ENCODE measurements at regions not wholly inside any gene's neighbourhood (a gene's known extent, or its start where the extent isn't known, plus 50 kb on each side); places are given as distances from the start of the nearest gene placed in this dataset.

- TF ChIP-seq EZH2phosphoT487 (IDR thresholded peaks at IDR 0.05; ENCODE audit: borderline replicate concordance, low read depth, low read length) = no peak
- TF ChIP-seq CTCF (conservative IDR thresholded peaks at IDR 0.05; ENCODE audit: low read length) = no peak
- Histone ChIP-seq H3K79me2 (ENCODE audit: insufficient read depth, low read depth, low read length) (no peaks in the 10 kb centered on the region), H4K20me1 (ENCODE audit: insufficient read depth, low read length) (no peaks in the 10 kb centered on the region), H3K4me2 (ENCODE audit: low read length) (no peak overlapping the region), H3K9me3 (ENCODE audit: low read length) (no peaks in the 10 kb centered on the region), H3K9me2 (ENCODE audit: insufficient read depth, low read length) (no peaks in the 10 kb centered on the region), H3K36me3 (ENCODE audit: insufficient read depth, low read length) (no peaks in the 10 kb centered on the region), H3K4me3 (ENCODE audit: low read depth, low read length, poor library complexity, severe bottlenecking) (no peak overlapping the region), H3K27ac (ENCODE audit: low read depth, low read length, poor library complexity, severe bottlenecking) (no peak overlapping the region), H2AFZ (ENCODE audit: low read length) (no peak overlapping the region), H3K4me1 (ENCODE audit: insufficient read depth, low read length, poor library complexity, severe bottlenecking) (no peaks in the 10 kb centered on the region)
- CTCF ChIA-PET (ENCODE audit: unreplicated experiment) = no interaction called here
- POLR2A ChIA-PET = no interaction called here
- no peak for DNase-seq (ENCODE audit: low spot score)
- intact Hi-C loops (cut with micrococcal nuclease; ENCODE audit: unreplicated experiment) = no loop called here
- BruUV-seq (replicated peaks) = no TSS peak
Observed at GRCh38 chr10:61296161-61296560, 157.0 kb downstream of the TMEM26 start.

GRCh38 chr10:61294131-61294530 is 159.1 kb downstream of the TMEM26 start:
- TF ChIP-seq EZH2phosphoT487 (IDR thresholded peaks at IDR 0.05; ENCODE audit: borderline replicate concordance, low read depth, low read length) (no peak), CTCF (conservative IDR thresholded peaks at IDR 0.05; ENCODE audit: low read length) (no peak)
- Histone ChIP-seq H3K36me3 (ENCODE audit: insufficient read depth, low read length) (no peaks in the 10 kb centered on the region), H3K27ac (ENCODE audit: low read depth, low read length, poor library complexity, severe bottlenecking) (no peak overlapping the region), H3K9me2 (ENCODE audit: insufficient read depth, low read length) (no peaks in the 10 kb centered on the region), H3K9me3 (ENCODE audit: low read length) (no peaks in the 10 kb centered on the region), H3K4me1 (ENCODE audit: insufficient read depth, low read length, poor library complexity, severe bottlenecking) (no peaks in the 10 kb centered on the region), H3K4me3 (ENCODE audit: low read depth, low read length, poor library complexity, severe bottlenecking) (no peak overlapping the region), H3K79me2 (ENCODE audit: insufficient read depth, low read depth, low read length) (no peaks in the 10 kb centered on the region), H4K20me1 (ENCODE audit: insufficient read depth, low read length) (no peaks in the 10 kb centered on the region), H3K4me2 (ENCODE audit: low read length) (no peak overlapping the region), H2AFZ (ENCODE audit: low read length) (no peak overlapping the region)
- ChIA-PET POLR2A (no interaction called here), CTCF (ENCODE audit: unreplicated experiment) (no interaction called here)
- BruUV-seq (replicated peaks) = no TSS peak
- intact Hi-C loops (cut with micrococcal nuclease; ENCODE audit: unreplicated experiment) = no loop called here
- DNase-seq (ENCODE audit: low spot score) = no peak

- CTCF ChIA-PET (ENCODE audit: unreplicated experiment) = no interaction called here
- intact Hi-C loops (cut with micrococcal nuclease; ENCODE audit: unreplicated experiment) = no loop called here
- no TSS peak for BruUV-seq (replicated peaks)
Observed at GRCh38 chr10:61289813-61290212, 163.4 kb downstream of the TMEM26 start.

More at GRCh38 chr10:61289813-61290212, 163.4 kb downstream of the TMEM26 start:
- no peaks in the 10 kb centered on the region for H3K9me3 ChIP-seq (ENCODE audit: low read length)
- peaks cover 9% of the 10 kb centered on the region for H3K4me1 ChIP-seq (ENCODE audit: insufficient read depth, low read length, poor library complexity, severe bottlenecking)
- no peak overlapping the region for H2AFZ ChIP-seq (ENCODE audit: low read length)
- H3K36me3 ChIP-seq (ENCODE audit: insufficient read depth, low read length) = no peaks in the 10 kb centered on the region
- TF ChIP-seq CTCF (conservative IDR thresholded peaks at IDR 0.05; ENCODE audit: low read length) (no peak), EZH2phosphoT487 (IDR thresholded peaks at IDR 0.05; ENCODE audit: borderline replicate concordance, low read depth, low read length) (no peak)
- H3K9me2 ChIP-seq (ENCODE audit: insufficient read depth, low read length) = no peaks in the 10 kb centered on the region
- DNase-seq (ENCODE audit: low spot score) = no peak
- H4K20me1 ChIP-seq (ENCODE audit: insufficient read depth, low read length) = no peaks in the 10 kb centered on the region
- H3K27ac ChIP-seq (ENCODE audit: low read depth, low read length, poor library complexity, severe bottlenecking) = no peak overlapping the region
- H3K4me3 ChIP-seq (ENCODE audit: low read depth, low read length, poor library complexity, severe bottlenecking) = no peak overlapping the region
- no peak overlapping the region for H3K4me2 ChIP-seq (ENCODE audit: low read length)
- H3K79me2 ChIP-seq (ENCODE audit: insufficient read depth, low read depth, low read length) = no peaks in the 10 kb centered on the region
- POLR2A ChIA-PET = no interaction called here

Measured in OCI-LY7 (cell line).